ENCODE measurements at regions not wholly inside any gene's neighbourhood (a gene's known extent, or its start where the extent isn't known, plus 50 kb on each side); places are given as distances from the start of the nearest gene placed in this dataset.
"Not testable (repeated sequence)": the region's sequence is repeated elsewhere in the genome, so short reads cannot be mapped to it uniquely, and the experiment has no call there.

DNA sequence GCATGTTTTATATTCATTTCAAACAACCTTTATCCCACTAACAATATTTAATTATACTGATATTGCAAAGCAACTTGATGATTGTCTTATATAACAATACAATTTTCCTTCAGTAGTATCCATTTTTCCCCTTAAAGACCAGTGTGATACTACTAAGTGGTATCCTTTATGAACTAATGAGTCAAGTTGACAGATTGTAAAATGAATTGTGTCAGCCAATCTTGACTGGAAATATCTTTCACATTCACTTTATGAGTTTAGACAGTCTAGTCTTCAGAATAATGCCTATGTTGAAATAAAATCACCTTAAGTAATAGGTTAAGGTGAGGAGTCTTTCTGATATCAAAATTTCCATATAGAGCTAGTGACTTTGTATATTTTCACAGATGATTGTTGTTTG, 950.0 kb upstream of the CELF2 start:
- DNase-seq (ENCODE audit: low spot score in 2 of 2) (no peak), ATAC-seq (ENCODE audit: low read depth) (no peak)
- Mint-ChIP-seq H3K4me1 (no peaks in the 10 kb centered on the region), H3K36me3 (no peaks in the 10 kb centered on the region), H3K4me3 (no peak overlapping the region), H3K27ac (no peak overlapping the region), H3K27me3 (no peaks in the 10 kb centered on the region), H3K9me3 (peaks cover 6% of the 10 kb centered on the region)

DNA sequence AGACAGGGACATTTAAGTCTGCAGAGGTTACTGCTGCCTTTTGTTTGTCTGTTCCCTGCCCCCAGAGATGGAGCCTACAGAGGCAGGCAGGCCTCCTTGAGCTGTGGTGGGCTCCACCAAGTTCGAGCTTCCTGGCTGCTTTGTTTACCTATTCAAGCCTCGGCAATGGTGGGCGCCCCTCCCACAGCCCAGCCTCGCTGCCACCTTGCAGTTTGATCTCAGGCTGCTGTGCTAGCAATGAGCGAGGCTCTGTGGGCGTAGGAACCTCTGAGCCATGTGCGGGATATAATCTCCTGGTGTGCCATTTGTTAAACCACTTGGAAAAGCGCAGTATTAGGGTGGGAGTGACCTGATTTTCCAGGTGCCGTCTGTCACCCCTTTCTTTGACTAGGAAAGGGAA, 942.8 kb upstream of the CELF2 start:
- not testable (repeated sequence) for ATAC-seq (ENCODE audit: low read depth); H3K27me3 Mint-ChIP-seq; H3K36me3 Mint-ChIP-seq; DNase-seq (ENCODE audit: low spot score in 2 of 2); H3K9me3 Mint-ChIP-seq; H3K4me1 Mint-ChIP-seq; H3K4me3 Mint-ChIP-seq; H3K27ac Mint-ChIP-seq

DNA sequence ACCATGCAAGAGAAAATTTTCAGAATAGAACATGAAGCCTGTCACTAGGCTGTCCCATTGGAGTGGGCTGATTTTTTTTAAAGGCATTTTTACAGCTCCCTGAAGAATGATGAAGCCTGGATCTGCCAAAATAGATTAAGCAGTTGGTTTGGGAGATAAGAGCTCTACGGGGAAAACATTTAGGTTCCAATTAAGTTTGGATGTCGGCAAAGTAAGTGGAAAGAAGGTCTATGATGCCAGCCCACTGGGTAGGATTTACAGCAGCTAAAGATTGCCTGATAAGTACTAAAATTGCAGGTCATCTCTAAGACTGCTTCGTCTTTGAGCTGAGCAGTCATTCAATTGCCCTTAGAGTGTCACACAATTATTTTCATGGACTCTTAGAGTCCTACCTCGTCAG, 939.2 kb upstream of the CELF2 start:
- no peak for ATAC-seq (ENCODE audit: low read depth)
- Mint-ChIP-seq H3K4me1 (no peaks in the 10 kb centered on the region), H3K9me3 (peaks cover 5% of the 10 kb centered on the region), H3K27me3 (peaks cover 1% of the 10 kb centered on the region), H3K4me3 (no peak overlapping the region), H3K27ac (no peak overlapping the region), H3K36me3 (no peaks in the 10 kb centered on the region)
- no peak for DNase-seq (ENCODE audit: low spot score in 2 of 2)

DNA sequence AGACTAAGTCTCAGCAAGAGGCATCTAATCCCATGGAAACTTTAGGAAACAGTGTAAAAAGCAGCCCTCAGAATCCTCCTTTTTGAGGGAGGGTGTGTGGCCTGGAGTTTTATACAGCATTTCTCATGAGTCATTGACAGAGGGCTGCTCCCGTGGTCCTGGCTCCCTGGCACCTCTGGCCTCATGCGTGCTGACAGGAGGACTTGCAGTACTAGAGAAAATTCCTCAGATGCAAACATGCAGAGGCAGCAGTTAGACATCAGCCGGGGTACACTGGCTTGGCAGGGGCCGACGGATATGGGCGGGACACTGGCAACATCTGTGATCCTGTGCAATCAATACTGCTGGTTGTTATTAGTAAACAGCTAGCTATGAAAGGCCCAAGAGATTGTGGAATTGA, 925.1 kb upstream of the CELF2 start:
- Mint-ChIP-seq H3K27ac (no peak overlapping the region), H3K4me1 (no peaks in the 10 kb centered on the region), H3K36me3 (no peaks in the 10 kb centered on the region), H3K9me3 (no peaks in the 10 kb centered on the region), H3K4me3 (no peak overlapping the region), H3K27me3 (no peaks in the 10 kb centered on the region)
- no peak for ATAC-seq (ENCODE audit: low read depth)
- no peak for DNase-seq (ENCODE audit: low spot score in 2 of 2)

DNA sequence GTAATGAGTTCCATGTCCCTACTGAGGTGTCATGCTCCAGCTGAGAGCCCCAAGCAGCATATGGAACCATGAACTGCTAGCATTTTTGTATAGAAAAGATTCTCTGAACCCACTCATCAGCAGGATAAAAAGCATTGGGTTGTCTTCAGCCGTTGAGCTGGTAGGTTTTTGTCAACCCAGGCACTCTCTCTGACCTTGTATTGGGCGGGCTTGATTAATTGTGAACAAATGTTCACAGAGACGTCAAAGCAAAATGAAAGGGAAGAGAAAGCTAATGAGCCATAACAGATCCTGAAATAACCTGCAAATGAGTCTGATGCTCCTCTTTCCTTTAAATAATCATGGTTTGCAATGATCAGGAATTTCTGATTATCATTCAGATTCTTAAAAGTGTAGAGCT, 924.7 kb upstream of the CELF2 start:
- H3K4me3 Mint-ChIP-seq = no peak overlapping the region

DNA sequence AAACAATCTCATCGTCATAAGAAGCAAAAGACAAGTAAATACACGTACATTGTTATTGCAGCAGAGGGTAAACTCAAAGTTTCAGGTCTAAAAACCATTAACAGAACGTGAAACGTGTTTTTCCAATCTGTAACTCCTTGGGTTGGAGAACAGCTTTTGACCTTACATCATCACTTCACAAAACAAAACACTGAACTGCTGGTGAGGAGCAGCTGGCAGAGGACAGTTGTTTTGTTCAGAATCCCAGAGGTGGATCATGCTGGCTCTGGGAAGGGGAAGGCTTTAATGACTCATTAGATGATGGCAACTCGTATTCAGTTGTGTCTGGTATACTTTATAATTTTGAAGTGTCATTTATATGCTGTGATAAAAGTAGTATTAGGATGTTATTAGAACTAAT, 923.0 kb upstream of the CELF2 start:
- Mint-ChIP-seq H3K4me3 (no peak overlapping the region), H3K27me3 (no peaks in the 10 kb centered on the region), H3K27ac (no peak overlapping the region), H3K36me3 (no peaks in the 10 kb centered on the region), H3K4me1 (no peaks in the 10 kb centered on the region), H3K9me3 (peaks cover 3% of the 10 kb centered on the region)
- DNase-seq (ENCODE audit: low spot score in 2 of 2) (no peak), ATAC-seq (ENCODE audit: low read depth) (no peak)

More for the DNA sequence above, 924.7 kb upstream of the CELF2 start:
- Mint-ChIP-seq H3K36me3 (no peaks in the 10 kb centered on the region), H3K27me3 (no peaks in the 10 kb centered on the region), H3K27ac (no peak overlapping the region), H3K4me1 (no peaks in the 10 kb centered on the region), H3K9me3 (no peaks in the 10 kb centered on the region)
- ATAC-seq (ENCODE audit: low read depth) = no peak
- no peak for DNase-seq (ENCODE audit: low spot score in 2 of 2)

DNA sequence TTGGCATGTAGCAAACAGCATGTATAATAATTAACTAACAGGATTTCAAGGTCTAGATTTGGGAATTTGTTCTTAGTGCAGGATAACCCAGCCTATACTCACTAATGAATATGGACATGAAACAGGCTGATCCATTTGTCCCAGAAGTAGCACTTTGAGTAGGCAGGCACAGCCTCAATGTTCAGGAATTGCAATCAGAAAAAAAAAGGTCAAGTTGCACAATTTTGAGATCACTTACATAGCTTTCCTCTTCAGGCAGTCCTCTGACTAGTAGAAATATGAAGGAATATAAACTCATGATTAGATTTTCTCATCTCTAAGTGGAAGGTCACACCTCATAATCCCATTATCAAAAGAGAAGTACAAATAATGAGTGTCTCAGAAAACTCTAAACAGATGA, 921.4 kb upstream of the CELF2 start:
- DNase-seq (ENCODE audit: low spot score in 2 of 2) = no peak
- no peaks in the 10 kb centered on the region for H3K27me3 Mint-ChIP-seq
- H3K27ac Mint-ChIP-seq = no peak overlapping the region
- peaks cover 4% of the 10 kb centered on the region for H3K9me3 Mint-ChIP-seq
- no peaks in the 10 kb centered on the region for H3K36me3 Mint-ChIP-seq
- H3K4me1 Mint-ChIP-seq = no peaks in the 10 kb centered on the region
- no peak overlapping the region for H3K4me3 Mint-ChIP-seq
- ATAC-seq (ENCODE audit: low read depth) = no peak

DNA sequence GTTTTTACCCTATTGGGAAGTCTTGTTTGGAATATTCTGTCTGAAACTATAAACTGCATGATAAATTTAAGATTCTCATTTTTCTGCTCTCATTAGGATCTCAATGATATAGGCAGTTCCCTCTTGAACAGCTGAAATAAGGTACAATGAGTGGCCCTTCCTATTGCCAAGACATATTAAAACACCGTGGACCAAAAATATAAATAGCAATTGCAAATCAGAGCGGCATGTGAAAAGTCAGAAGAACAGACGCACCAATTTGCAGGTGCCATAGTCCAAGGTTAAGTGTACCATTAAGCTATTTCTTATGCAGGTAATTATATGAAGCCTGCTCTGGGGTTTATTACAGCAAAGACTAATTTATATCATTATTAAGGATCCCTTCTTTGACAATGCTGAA, 920.8 kb upstream of the CELF2 start:
- no peaks in the 10 kb centered on the region for H3K4me1 Mint-ChIP-seq
- ATAC-seq (ENCODE audit: low read depth) = no peak
- no peak overlapping the region for H3K27ac Mint-ChIP-seq
- no peaks in the 10 kb centered on the region for H3K27me3 Mint-ChIP-seq
- DNase-seq (ENCODE audit: low spot score in 2 of 2) = no peak
- H3K9me3 Mint-ChIP-seq = peaks cover 4% of the 10 kb centered on the region
- H3K36me3 Mint-ChIP-seq = no peaks in the 10 kb centered on the region
- no peak overlapping the region for H3K4me3 Mint-ChIP-seq

DNA sequence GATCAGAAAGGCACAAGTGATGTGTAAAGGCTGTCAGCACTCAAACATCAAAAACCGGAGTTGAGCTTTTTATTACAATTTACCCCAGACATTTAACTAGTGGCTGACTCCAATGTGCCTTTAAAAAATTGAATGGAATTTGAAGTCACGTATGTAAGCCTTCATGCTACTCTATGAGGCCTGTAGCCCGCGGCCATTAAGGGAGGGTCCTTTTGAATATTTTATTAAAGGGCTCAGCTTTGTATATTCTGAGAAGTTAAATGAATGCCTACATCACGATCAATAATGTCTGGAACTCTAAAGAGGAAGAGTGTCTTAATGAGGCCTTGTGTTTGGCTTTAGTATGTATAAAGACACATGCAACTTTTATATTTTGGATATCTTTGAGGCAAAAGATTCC, 916.6 kb upstream of the CELF2 start:
- DNase-seq (ENCODE audit: low spot score in 2 of 2) (no peak), ATAC-seq (ENCODE audit: low read depth) (no peak)
- Mint-ChIP-seq H3K4me3 (no peak overlapping the region), H3K9me3 (peaks cover 4% of the 10 kb centered on the region), H3K36me3 (no peaks in the 10 kb centered on the region), H3K27me3 (no peaks in the 10 kb centered on the region), H3K4me1 (no peaks in the 10 kb centered on the region), H3K27ac (no peak overlapping the region)

DNA sequence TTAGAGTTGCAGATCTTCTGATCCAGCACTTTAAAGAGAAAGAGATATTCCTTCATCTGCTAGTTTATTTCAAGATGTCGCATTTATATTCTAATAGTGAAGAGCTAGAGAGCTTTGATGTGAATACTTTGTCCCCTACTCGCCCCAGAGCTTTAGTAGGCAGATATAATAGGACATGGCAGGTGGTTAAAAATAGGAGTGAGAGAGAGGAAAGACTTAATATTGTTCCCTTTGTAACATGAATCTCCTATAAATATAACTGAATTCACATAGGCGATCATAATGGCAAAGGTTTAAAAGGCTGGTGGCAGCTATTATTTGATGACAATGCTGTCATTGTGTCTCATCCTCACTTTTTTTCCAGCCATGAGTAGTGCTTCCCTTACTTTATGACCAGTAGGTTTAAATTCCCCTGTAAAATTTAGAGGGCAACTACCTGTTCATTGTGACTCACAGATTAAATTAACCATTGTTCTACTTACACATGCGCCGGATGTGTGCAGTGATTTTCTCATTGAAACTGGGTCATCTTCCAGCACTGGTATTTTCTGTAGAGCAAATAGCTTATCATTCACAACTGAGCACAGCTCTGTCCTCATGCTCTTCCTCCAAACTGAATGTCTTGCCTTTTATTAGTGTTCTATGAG, 906.7 kb upstream of the CELF2 start:
- Mint-ChIP-seq H3K36me3 (no peaks in the 10 kb centered on the region), H3K4me3 (no peak overlapping the region), H3K9me3 (no peaks in the 10 kb centered on the region), H3K4me1 (no peaks in the 10 kb centered on the region), H3K27me3 (no peaks in the 10 kb centered on the region), H3K27ac (no peak overlapping the region)
- no peak for DNase-seq (ENCODE audit: low spot score in 2 of 2)
- ATAC-seq (ENCODE audit: low read depth) = no peak

DNA sequence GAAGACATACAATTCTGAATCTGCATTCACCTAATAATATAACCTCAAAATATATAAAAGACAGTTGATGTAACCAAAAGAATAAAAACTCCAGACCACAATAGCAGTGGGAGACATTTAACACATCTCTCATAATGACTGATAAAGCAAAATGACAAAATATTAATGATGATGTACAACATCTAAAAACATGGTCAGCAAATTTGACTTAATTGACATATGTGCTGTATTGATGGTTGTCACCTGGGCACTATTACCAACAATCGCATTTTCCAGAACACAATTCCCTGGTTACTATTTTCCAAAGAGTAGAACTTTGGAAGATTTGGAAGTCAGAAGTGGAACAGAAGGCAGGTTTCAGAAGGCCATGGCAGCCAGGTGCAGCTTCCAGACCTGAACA, 899.5 kb upstream of the CELF2 start:
- ATAC-seq (ENCODE audit: low read depth) = no peak
- Mint-ChIP-seq H3K36me3 (no peaks in the 10 kb centered on the region), H3K4me1 (no peaks in the 10 kb centered on the region), H3K4me3 (no peak overlapping the region), H3K27me3 (peaks cover 2% of the 10 kb centered on the region), H3K27ac (no peak overlapping the region), H3K9me3 (peaks cover 1% of the 10 kb centered on the region)
- no peak for DNase-seq (ENCODE audit: low spot score in 2 of 2)

DNA sequence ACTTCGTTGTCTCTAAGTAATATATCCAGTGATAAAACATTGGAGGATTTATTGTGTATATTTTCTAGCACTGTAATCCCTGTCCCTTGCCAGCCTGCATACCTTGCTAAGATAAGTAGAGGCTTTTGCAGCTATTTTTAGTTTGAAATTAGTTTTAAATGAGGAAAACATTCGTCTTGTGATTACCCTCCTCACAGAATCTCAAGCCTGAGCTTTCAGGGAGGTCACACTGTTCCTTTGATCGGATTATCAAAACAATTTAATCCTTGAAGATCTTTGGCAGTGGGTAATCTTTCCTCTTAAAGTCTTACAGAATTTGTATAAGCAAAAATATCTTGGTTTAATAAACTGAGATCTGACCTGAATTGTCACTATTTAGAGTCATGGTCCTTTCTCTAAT, 897.0 kb upstream of the CELF2 start:
- no peak for ATAC-seq (ENCODE audit: low read depth)
- Mint-ChIP-seq H3K4me1 (no peaks in the 10 kb centered on the region), H3K27ac (no peak overlapping the region), H3K4me3 (no peak overlapping the region), H3K9me3 (peaks cover 4% of the 10 kb centered on the region), H3K36me3 (no peaks in the 10 kb centered on the region), H3K27me3 (peaks cover 2% of the 10 kb centered on the region)
- DNase-seq (ENCODE audit: low spot score in 2 of 2) = no peak

DNA sequence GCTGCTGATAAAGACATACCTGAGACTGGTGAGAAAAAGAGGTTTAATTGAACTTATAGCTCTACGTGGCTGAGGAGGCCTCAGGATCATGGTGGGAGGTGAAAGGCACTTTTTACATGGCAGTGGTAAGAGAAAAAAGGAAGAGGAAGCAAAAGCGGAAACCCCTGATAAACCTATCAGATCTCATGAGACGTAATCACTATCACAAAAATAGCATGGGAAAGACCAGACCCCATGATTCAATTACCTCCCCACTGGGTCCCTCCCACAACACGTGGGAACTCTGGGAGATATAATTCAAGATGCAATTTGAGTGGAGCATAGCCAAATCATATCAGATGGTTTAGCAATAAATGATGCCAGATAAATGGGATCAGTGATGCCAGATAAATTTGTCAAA, 892.0 kb upstream of the CELF2 start:
- Mint-ChIP-seq H3K9me3 (peaks cover 2% of the 10 kb centered on the region), H3K27me3 (no peaks in the 10 kb centered on the region), H3K27ac (no peak overlapping the region), H3K4me1 (no peaks in the 10 kb centered on the region), H3K4me3 (no peak overlapping the region), H3K36me3 (no peaks in the 10 kb centered on the region)
- ATAC-seq (ENCODE audit: low read depth) (no peak), DNase-seq (ENCODE audit: low spot score in 2 of 2) (no peak)

DNA sequence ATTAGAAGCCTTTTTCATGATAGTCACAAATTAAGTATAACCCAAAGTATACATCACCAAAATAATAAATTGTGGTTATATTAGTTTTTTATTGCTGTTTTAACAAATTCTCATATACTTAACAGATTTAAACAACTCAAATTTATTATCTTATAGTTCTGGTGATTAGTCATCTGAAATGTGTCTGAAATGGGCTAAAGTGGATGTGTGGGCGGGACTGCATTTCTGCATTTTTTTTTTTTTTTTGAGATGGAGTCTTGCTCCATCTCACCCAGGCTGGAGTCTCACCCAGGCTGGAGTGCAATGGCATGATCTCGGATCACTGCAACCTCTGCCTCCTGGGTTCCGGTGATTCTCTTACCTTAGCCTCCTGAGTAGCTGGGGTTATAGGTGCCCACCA, 891.5 kb upstream of the CELF2 start:
- ATAC-seq (ENCODE audit: low read depth) (no peak), DNase-seq (ENCODE audit: low spot score in 2 of 2) (no peak)
- H3K27me3 Mint-ChIP-seq = no peaks in the 10 kb centered on the region
- H3K36me3 Mint-ChIP-seq = no peaks in the 10 kb centered on the region
- H3K27ac Mint-ChIP-seq = no peak overlapping the region
- H3K4me1 Mint-ChIP-seq = no peaks in the 10 kb centered on the region
- H3K4me3 Mint-ChIP-seq = no peak overlapping the region
- peaks cover 2% of the 10 kb centered on the region for H3K9me3 Mint-ChIP-seq

DNA sequence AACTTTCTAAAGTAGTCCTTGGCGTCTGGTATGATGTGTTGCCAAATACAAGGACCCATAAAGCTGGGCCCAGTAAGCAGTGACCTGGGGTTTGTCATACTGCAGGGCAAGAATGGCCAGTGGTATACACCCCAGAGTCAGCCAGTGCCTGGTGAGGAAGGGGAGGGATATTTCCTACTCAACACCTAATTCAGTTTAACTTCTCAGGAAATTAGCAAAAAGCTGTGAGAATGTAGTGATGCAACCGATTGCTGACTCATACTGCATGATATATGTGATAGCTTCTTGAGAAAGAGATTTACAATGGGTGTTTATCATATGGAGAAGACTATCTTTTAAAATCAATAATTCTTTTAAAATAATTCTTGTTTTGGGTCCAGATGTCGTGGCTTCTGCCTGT, 889.3 kb upstream of the CELF2 start:
- ATAC-seq (ENCODE audit: low read depth) = no peak
- Mint-ChIP-seq H3K36me3 (no peaks in the 10 kb centered on the region), H3K4me1 (no peaks in the 10 kb centered on the region), H3K27ac (no peak overlapping the region), H3K4me3 (no peak overlapping the region), H3K9me3 (peaks cover 2% of the 10 kb centered on the region), H3K27me3 (no peaks in the 10 kb centered on the region)
- DNase-seq (ENCODE audit: low spot score in 2 of 2) = no peak

All from memory B cell (primary cell).